K562 (cell line): ENCODE measurements at regions not wholly inside any gene's neighbourhood (a gene's known extent, or its start where the extent isn't known, plus 50 kb on each side); places are given as distances from the start of the nearest gene placed in this dataset.

ENCODE experiments used
- ATAC-seq: fragments of 200-7000 bp; cut with Tn5 transposase; 3 replicates; pipeline ENCODE4 v1.9.1; 2020; ENCODE audit warnings: moderate library complexity
- BruUV-seq: library from RNA; stranded (reverse); fragments of 400-500 nt; replicated peaks from 2 replicates; lab custom pipeline; 2021; lab: Mats Ljungman, UMichigan
- CTCF ChIA-PET: fragments of 300-600 bp; formaldehyde crosslinking; extraction: SDS; loops from one replicate; lab custom pipeline; 2021; ENCODE audit warnings: low intra/inter-chr PET ratio; lab: Yijun Ruan, JAX
- POLR2A ChIA-PET: fragments of 300-600, 350-650 bp; sonication (Branson Sonifier 250); formaldehyde crosslinking; extraction: SDS; loops from one replicate; lab custom pipeline; 2021; ENCODE audit warnings: antibody characterized with exemption, inconsistent platforms; lab: Yijun Ruan, JAX
- DNase-seq, 4 experiments: peaks; one replicate each; pipeline versions ENCODE4 v3.0.0 to v3.0.0-alpha.2; 2011 to 2018; ENCODE audit warnings: low spot score in 3 of 4, mixed read lengths in 3 of 4; ENCODE audit errors: extremely low read depth in 1 of 4
- FAIRE-seq: peaks from 2 replicates; lab custom pipeline; 2011; peaks lifted over from hg19 to GRCh38; lab: Jason Lieb, UNC
- H2AFZ ChIP-seq: 2 replicates; pipeline ENCODE4 v1.6.0; 2011; ENCODE audit warnings: low read depth, low read length, control low read depth, inconsistent platforms
- H3K27ac ChIP-seq: fragments of 200-600 bp; 3 replicates; pipeline ENCODE4 v1.8.0; 2011; ENCODE audit warnings: low read depth, mild to moderate bottlenecking, control low read depth, inconsistent platforms, low read length, moderate library complexity, mixed read lengths; ENCODE audit errors: extremely low read depth
- H3K27me3 ChIP-seq, 2 experiments: fragments of 300-600 bp in 1 of 2; 2 replicates in 1 of 2; 3 replicates in 1 of 2; pipeline versions ENCODE4 v1.6.0 to v1.8.0; 2011; ENCODE audit warnings: inconsistent platforms in 2 of 2, low read length in 2 of 2, mild to moderate bottlenecking in 1 of 2, mixed read lengths in 1 of 2, moderate library complexity in 1 of 2; ENCODE audit not compliant: control insufficient read depth in 2 of 2, insufficient read depth in 2 of 2
- H3K36me3 ChIP-seq: fragments of 300-600 bp; 3 replicates; pipeline ENCODE4 v1.8.0; 2011; ENCODE audit warnings: mild to moderate bottlenecking, low read length, inconsistent platforms; ENCODE audit not compliant: control insufficient read depth, insufficient read depth
- H3K4me1 ChIP-seq, 2 experiments: fragments of 200-600 bp in 1 of 2; replicated peaks in 1 of 2; 2 replicates in 1 of 2; 3 replicates in 1 of 2; pipeline versions ENCODE4 v1.5.1 to v1.8.0; 2011; ENCODE audit warnings: inconsistent platforms in 2 of 2, low read length in 2 of 2, mild to moderate bottlenecking in 1 of 2, mixed read lengths in 1 of 2, moderate library complexity in 1 of 2; ENCODE audit not compliant: control insufficient read depth in 2 of 2, insufficient read depth in 2 of 2
- H3K4me2 ChIP-seq: 2 replicates; pipeline ENCODE4 v1.6.1; 2011; ENCODE audit warnings: low read length, control low read depth, inconsistent platforms, mixed read lengths; ENCODE audit not compliant: insufficient read depth
- H3K4me3 ChIP-seq: fragments of 200-600 bp; sonication (generic), shearing (Covaris generic); 2 replicates; pipeline ENCODE4 v1.5.1; 2016; ENCODE audit warnings: control low read depth, inconsistent platforms
- H3K79me2 ChIP-seq: fragments of 200-600 bp; 3 replicates; pipeline ENCODE4 v1.8.0; 2011; ENCODE audit warnings: low read length, inconsistent platforms; ENCODE audit not compliant: control insufficient read depth, insufficient read depth
- H3K9ac ChIP-seq, 2 experiments: 2 replicates each; pipeline versions ENCODE4 v1.6.0 to v1.6.1; 2011; ENCODE audit warnings: low read depth in 2 of 2, low read length in 2 of 2, control low read depth in 1 of 2, inconsistent platforms in 1 of 2, mild to moderate bottlenecking in 1 of 2, mixed read lengths in 1 of 2; ENCODE audit not compliant: insufficient read depth in 1 of 2
- H3K9me1 ChIP-seq: one replicate; pipeline ENCODE4 v1.6.0; 2011; ENCODE audit warnings: inconsistent platforms, mild to moderate bottlenecking, low read length, moderate library complexity; ENCODE audit not compliant: control insufficient read depth, insufficient read depth
- H3K9me3 ChIP-seq: replicated peaks from 2 replicates; pipeline ENCODE4 v1.5.1; 2011; ENCODE audit warnings: low read depth, low read length, inconsistent platforms; ENCODE audit not compliant: control insufficient read depth, insufficient read depth
- H4K20me1 ChIP-seq: replicated peaks from 2 replicates; pipeline ENCODE4 v1.6.1; 2011; ENCODE audit warnings: low read length, inconsistent platforms, mixed read lengths; ENCODE audit not compliant: control insufficient read depth, insufficient read depth
- CBFA2T3 ChIP-seq: fragments of 450-650 bp; IDR thresholded peaks from 2 replicates; pipeline ENCODE4 v1.6.1; 2017
- DNMT1 ChIP-seq: fragments of 450-650 bp; IDR thresholded peaks from 2 replicates; pipeline ENCODE4 v1.6.1; 2016; ENCODE audit warnings: antibody characterized with exemption, mild to moderate bottlenecking
- HNRNPLL ChIP-seq: fragments of 200-400 bp; formaldehyde crosslinking; IDR thresholded peaks from 2 replicates; pipeline ENCODE4 v1.6.1; 2017; ENCODE audit warnings: low read length, low read depth, mild to moderate bottlenecking; ENCODE audit not compliant: poor library complexity, severe bottlenecking
- MLX ChIP-seq, 2 experiments: fragments of 450-650 bp in 1 of 2; sonication (generic) in 1 of 2; formaldehyde crosslinking; conservative IDR thresholded peaks; 2 replicates each; pipeline versions ENCODE4 v1.4.0 to v1.8.1; 2020 to 2022; ENCODE audit warnings: mild to moderate bottlenecking in 1 of 2, missing genetic modification reagents in 1 of 2
- PTRF ChIP-seq: fragments of 450-650 bp; IDR thresholded peaks from 2 replicates; pipeline ENCODE4 v1.6.1; 2016; ENCODE audit warnings: mild to moderate bottlenecking, missing genetic modification characterization, missing compliant biosample characterization
- THAP7 ChIP-seq: fragments of 250-450 bp; sonication (Bioruptor Pico); IDR thresholded peaks from 2 replicates; pipeline ENCODE4 v1.5.0; 2021
- TOE1 ChIP-seq, 2 experiments: fragments of 450-650 bp in 1 of 2; sonication (generic) in 1 of 2; formaldehyde crosslinking in 1 of 2; IDR thresholded peaks; 2 replicates each; pipeline versions ENCODE4 v1.7.1 to v1.8.0; 2016 to 2022; ENCODE audit warnings: borderline replicate concordance in 2 of 2, mild to moderate bottlenecking in 2 of 2, antibody characterized with exemption in 1 of 2, inconsistent platforms in 1 of 2, low read depth in 1 of 2, missing genetic modification reagents in 1 of 2, moderate library complexity in 1 of 2
- ZNF134 ChIP-seq: fragments of 250-450 bp; sonication (Bioruptor Pico); conservative IDR thresholded peaks from 2 replicates; pipeline ENCODE4 v1.4.0; 2020
- ZNF143 ChIP-seq: sonication (generic); formaldehyde crosslinking; IDR thresholded peaks from 2 replicates; pipeline ENCODE4 v1.9.0; 2022; ENCODE audit warnings: mild to moderate bottlenecking, missing genetic modification reagents
- ZNF583 ChIP-seq: fragments of 250-450 bp; sonication (Bioruptor Pico); IDR thresholded peaks from 2 replicates; pipeline ENCODE4 v1.4.0; 2020
- ZSCAN29 ChIP-seq: fragments of 450-650 bp; IDR thresholded peaks from 2 replicates; pipeline ENCODE4 v1.6.1; 2017
- ZSCAN32 ChIP-seq: fragments of 450-650 bp; formaldehyde crosslinking; IDR thresholded peaks from 2 replicates; pipeline ENCODE4 v1.4.0; 2020; ENCODE audit warnings: mild to moderate bottlenecking, moderate library complexity
- WGBS: fragments of 100-300 bp; shearing (Covaris generic); methylation state at CpG from one replicate; pipeline ENCODE4 v1.1.6; 2016; ENCODE audit warnings: low coverage, mixed read lengths; ENCODE audit not compliant: insufficient coverage; ENCODE audit errors: missing lambda C conversion rate; 5-methylcytosine and 5-hydroxymethylcytosine counted together
- in situ Hi-C: fragments of 300-500 bp; cut with MboI; formaldehyde crosslinking; loops from 4 replicates; pipeline ENCODE4 v1.15.0; 2018; ENCODE audit warnings: inconsistent platforms, mixed read lengths
- intact Hi-C: fragments of 100-400 bp; cut with micrococcal nuclease; formaldehyde crosslinking; loops from 2 replicates; pipeline ENCODE4 v1.14.2; 2022

- Histone ChIP-seq H3K9me1 (no peaks in the 10 kb centered on the region), H3K9ac (no peak overlapping the region), H3K4me1 (no peaks in the 10 kb centered on the region), H2AFZ (no peak overlapping the region), H3K4me3 (no peak overlapping the region), H3K36me3 (no peaks in the 10 kb centered on the region), H4K20me1 (no peaks in the 10 kb centered on the region), H3K27me3 (no peaks in the 10 kb centered on the region), H3K27ac (no peak overlapping the region), H3K79me2 (no peaks in the 10 kb centered on the region), H3K9me3 (no peaks in the 10 kb centered on the region), H3K4me2 (no peak overlapping the region)
- DNase-seq: no peak
- no TSS peak for BruUV-seq
- no peak for FAIRE-seq
- ATAC-seq: no peak
- CTCF ChIA-PET: no interaction called here
- in situ Hi-C loops: no loop called here
- TF ChIP-seq ZNF583 (no peak), ZSCAN32 (CRISPR knock-in tag) (no peak), THAP7 (no peak), PTRF (tag) (no peak), TOE1 (IDR thresholded peaks at IDR 0.05; ENCODE audit: borderline replicate concordance) (no peak), TOE1 (CRISPR knock-in tag; IDR thresholded peaks at IDR 0.05; ENCODE audit: borderline replicate concordance, low read depth) (no peak), ZNF143 (CRISPR knock-in tag) (no peak), CBFA2T3 (no peak), ZSCAN29 (no peak), ZNF134 (CRISPR knock-in tag) (no peak), DNMT1 (no peak), MLX (CRISPR knock-in tag; conservative IDR thresholded peaks at IDR 0.05) (no peak), HNRNPLL (no peak)
- POLR2A ChIA-PET: no interaction called here
- 0% methylated on average over 3 of the region's 3 CpGs for WGBS
- intact Hi-C loops: no loop called here
These were observed 438.5 kb downstream of the LRIG3 start for GRCh38 chr12:58481811-58482210.
